GM21825 (cell line): ENCODE measurements at regions not wholly inside any gene's neighbourhood (a gene's known extent, or its start where the extent isn't known, plus 50 kb on each side); places are given as distances from the start of the nearest gene placed in this dataset.

Experiments
- ATAC-seq: cut with Tn5 transposase; IDR thresholded peaks from one replicate; pipeline ENCODE4 v1.9.1; 2021; ENCODE audit warnings: mild to moderate bottlenecking, moderate library complexity; ENCODE audit not compliant: unreplicated experiment

GRCh38 chr1:80731241-80731894 lies 1069.4 kb upstream of the ADGRL2 start:
- ATAC-seq, result no peak

- ATAC-seq, result no peak
These were observed 1078.1 kb upstream of the ADGRL2 start for GRCh38 chr1:80722611-80723010.

GRCh38 chr1:80706526-80706925 lies 1094.2 kb upstream of the ADGRL2 start:
- no peak for ATAC-seq

GRCh38 chr1:80678438-80678837 lies 1122.3 kb upstream of the ADGRL2 start:
- ATAC-seq, result no peak

- no peak for ATAC-seq
These were observed 1125.3 kb upstream of the ADGRL2 start for GRCh38 chr1:80675454-80675853.

GRCh38 chr1:80673935-80674597 lies 1126.7 kb upstream of the ADGRL2 start:
- ATAC-seq, result no peak

- ATAC-seq, result no peak
These were observed 1132.4 kb upstream of the ADGRL2 start for GRCh38 chr1:80668372-80668771.

- ATAC-seq, result no peak
These were observed 1134.7 kb upstream of the ADGRL2 start for GRCh38 chr1:80666073-80666472.

GRCh38 chr1:80659161-80659560 lies 1141.6 kb upstream of the ADGRL2 start:
- no peak for ATAC-seq

GRCh38 chr1:80657707-80658106 lies 1143.0 kb upstream of the ADGRL2 start:
- ATAC-seq, result no peak

GRCh38 chr1:80657044-80657643 lies 1143.6 kb upstream of the ADGRL2 start:
- ATAC-seq, result no peak

GRCh38 chr1:80656641-80657040 lies 1144.1 kb upstream of the ADGRL2 start:
- no peak for ATAC-seq

- peak; percentile 94 for ATAC-seq
These were observed 1144.6 kb upstream of the ADGRL2 start for GRCh38 chr1:80656014-80656636.

- ATAC-seq, result no peak
These were observed 1154.7 kb upstream of the ADGRL2 start for GRCh38 chr1:80646053-80646452.

- ATAC-seq, result no peak
These were observed 1155.1 kb upstream of the ADGRL2 start for GRCh38 chr1:80645621-80646020.

GRCh38 chr1:80640978-80641377 lies 1159.8 kb upstream of the ADGRL2 start:
- peak; percentile 45 for ATAC-seq

GRCh38 chr1:80639777-80640533 lies 1160.8 kb upstream of the ADGRL2 start:
- ATAC-seq, result peak; percentile 97

- no peak for ATAC-seq
These were observed 1166.6 kb upstream of the ADGRL2 start for GRCh38 chr1:80633947-80634706.

- no peak for ATAC-seq
These were observed 1168.5 kb upstream of the ADGRL2 start for GRCh38 chr1:80632284-80632683.

- ATAC-seq, result no peak
These were observed 1171.4 kb upstream of the ADGRL2 start for GRCh38 chr1:80629304-80629837.
